ENCODE measurements at regions not wholly inside any gene's neighbourhood (a gene's known extent, or its start where the extent isn't known, plus 50 kb on each side); places are given as distances from the start of the nearest gene placed in this dataset.

DNA sequence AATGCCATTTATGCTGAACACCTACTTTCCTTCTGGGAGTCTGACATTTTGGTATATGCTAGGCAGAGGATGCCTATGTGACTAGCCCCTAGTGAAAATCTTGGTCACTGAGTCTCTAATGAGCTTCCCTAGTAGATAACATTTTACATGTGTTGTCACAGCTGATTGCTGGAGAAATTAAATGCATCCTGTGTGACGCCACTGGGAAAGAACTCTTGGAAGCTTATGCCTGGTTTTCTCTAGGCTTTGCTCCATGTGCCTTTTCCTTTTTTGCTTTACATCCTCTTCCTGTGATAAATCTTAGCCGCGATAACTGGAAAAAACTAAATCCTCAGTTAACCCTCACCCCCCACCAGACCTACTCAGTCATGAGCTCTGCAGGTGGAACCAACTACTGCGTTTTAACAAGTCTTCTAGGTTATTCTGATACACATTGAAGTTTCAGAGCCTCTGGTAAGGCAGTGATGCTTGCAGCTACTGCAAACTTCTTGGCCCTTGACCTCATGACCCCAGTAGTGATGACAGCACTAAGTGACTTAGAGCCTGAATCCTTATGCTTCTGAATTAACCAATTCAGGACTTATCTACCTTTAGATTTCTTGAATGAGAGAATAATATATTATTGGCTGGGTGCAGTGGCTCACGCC lies 292.4 kb upstream of the SOX14 start:
- no peaks in the 10 kb centered on the region for H3K36me3 Mint-ChIP-seq
- H3K4me1 ChIP-seq (ENCODE audit: insufficient read depth, low read length): no peaks in the 10 kb centered on the region
- no peak for DNase-seq
- H3K4me1 Mint-ChIP-seq: no peaks in the 10 kb centered on the region
- H3K36me3 ChIP-seq (ENCODE audit: insufficient read depth, low read length): no peaks in the 10 kb centered on the region
- no peaks in the 10 kb centered on the region for H3K9me3 ChIP-seq (ENCODE audit: control insufficient read depth in 1 of 2, low read length in 2 of 2)
- H3K27ac Mint-ChIP-seq: no peak overlapping the region
- no peak overlapping the region for H3K4me3 ChIP-seq (ENCODE audit: low read length in 2 of 2)
- peaks cover 0 to 10% (median 2%) of the 10 kb centered on the region in 8 donors for H3K9me3 Mint-ChIP-seq
- CTCF ChIA-PET (ENCODE audit: partially characterized antibody): no interaction called here
- H3K27me3 Mint-ChIP-seq: no peaks in the 10 kb centered on the region
- H3K27me3 ChIP-seq (ENCODE audit: insufficient read depth, low read length): no peaks in the 10 kb centered on the region
- H3K27ac ChIP-seq (ENCODE audit: low read depth, low read length): no peak overlapping the region
- POLR2A ChIA-PET (ENCODE audit: partially characterized antibody): no interaction called here
- intact Hi-C loops (cut with micrococcal nuclease): no loop called here
- no peak overlapping the region for H3K4me3 Mint-ChIP-seq

DNA sequence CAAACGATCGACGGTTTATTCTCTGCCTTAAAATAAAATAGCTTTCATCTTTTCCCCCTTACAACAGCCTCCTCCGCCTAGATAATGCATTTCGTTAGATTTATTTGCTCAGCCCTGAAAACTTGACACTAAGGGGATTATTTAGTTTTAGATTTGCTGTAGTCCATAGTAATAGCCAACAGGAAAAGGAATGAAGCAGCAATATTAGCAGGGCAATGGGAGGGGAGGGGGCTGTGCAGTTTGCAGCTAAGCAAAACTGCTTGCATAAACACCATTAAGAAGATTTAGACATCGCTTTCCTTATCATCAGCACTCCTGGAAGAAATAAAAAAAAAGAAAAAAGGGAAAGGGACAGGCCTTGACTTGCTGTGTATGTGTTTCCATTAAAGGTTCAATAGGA lies 286.5 kb upstream of the SOX14 start:
- no peaks in the 10 kb centered on the region for H3K36me3 ChIP-seq (ENCODE audit: insufficient read depth, low read length)
- Mint-ChIP-seq H3K4me1 (no peaks in the 10 kb centered on the region), H3K4me3 (no peak overlapping the region), H3K27me3 (no peaks in the 10 kb centered on the region), H3K9me3 (peaks cover 0 to 20% (median 5%) of the 10 kb centered on the region in 8 donors), H3K36me3 (no peaks in the 10 kb centered on the region), H3K27ac (no peak overlapping the region)
- H3K27ac ChIP-seq (ENCODE audit: low read depth, low read length): no peak overlapping the region
- H3K9me3 ChIP-seq (ENCODE audit: control insufficient read depth in 1 of 2, low read length in 2 of 2): no peaks in the 10 kb centered on the region
- no peak overlapping the region for H3K4me3 ChIP-seq (ENCODE audit: low read length in 2 of 2)
- no peaks in the 10 kb centered on the region for H3K27me3 ChIP-seq (ENCODE audit: insufficient read depth, low read length)
- ChIA-PET POLR2A (ENCODE audit: partially characterized antibody) (no interaction called here), CTCF (ENCODE audit: partially characterized antibody) (no interaction called here)
- DNase-seq: no peak
- intact Hi-C loops (cut with micrococcal nuclease): no loop called here
- H3K4me1 ChIP-seq (ENCODE audit: insufficient read depth, low read length): no peaks in the 10 kb centered on the region

DNA sequence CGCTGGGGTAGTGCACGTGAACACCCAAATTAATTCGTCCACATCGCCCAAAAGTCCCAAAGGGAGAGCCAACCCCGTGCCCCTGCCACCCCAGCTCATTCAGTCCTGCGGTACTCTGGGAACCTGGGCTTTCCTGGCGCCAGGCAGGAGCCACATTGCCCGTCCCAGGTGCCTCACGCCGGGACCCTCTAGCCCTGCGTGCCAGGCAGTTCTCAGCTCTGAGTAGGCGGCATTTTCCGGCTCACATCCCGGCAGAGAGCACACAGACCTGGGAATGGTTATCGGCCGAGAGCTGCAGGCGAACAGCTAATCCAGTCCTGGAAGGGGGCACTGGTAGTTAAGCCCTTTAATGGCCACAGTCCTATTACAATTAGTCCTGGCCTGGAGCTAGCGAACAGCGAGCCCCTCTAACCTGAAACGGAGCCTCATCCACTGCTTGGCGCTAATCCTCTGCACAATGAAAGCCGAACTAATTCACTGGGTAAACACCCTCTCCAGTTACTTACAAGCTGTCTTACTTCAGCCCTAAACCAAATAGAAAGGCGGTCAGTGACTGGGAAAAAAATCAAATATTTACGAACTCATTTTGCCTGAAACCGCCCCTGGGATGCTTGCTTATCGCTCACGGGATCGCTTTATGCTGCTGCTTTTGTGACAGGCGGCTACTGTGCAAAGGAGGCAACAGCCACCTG lies 254.6 kb upstream of the SOX14 start:
- H3K4me3 ChIP-seq (ENCODE audit: low read length in 2 of 2): no peak overlapping the region
- no peaks in the 10 kb centered on the region for H3K36me3 Mint-ChIP-seq
- no peaks in the 10 kb centered on the region for H3K36me3 ChIP-seq (ENCODE audit: insufficient read depth, low read length)
- H3K27me3 Mint-ChIP-seq: no peaks in the 10 kb centered on the region
- ChIA-PET CTCF (ENCODE audit: partially characterized antibody) (no interaction called here), POLR2A (ENCODE audit: partially characterized antibody) (no interaction called here)
- no peak overlapping the region for H3K27ac ChIP-seq (ENCODE audit: low read depth, low read length)
- no peak overlapping the region for H3K27ac Mint-ChIP-seq
- no peaks in the 10 kb centered on the region for H3K9me3 ChIP-seq (ENCODE audit: control insufficient read depth in 1 of 2, low read length in 2 of 2)
- DNase-seq: no peak
- intact Hi-C loops (cut with micrococcal nuclease): no loop called here
- H3K4me3 Mint-ChIP-seq: no peak overlapping the region
- peaks cover 0 to 9% (median 4%) of the 10 kb centered on the region in 8 donors for H3K9me3 Mint-ChIP-seq
- H3K4me1 ChIP-seq (ENCODE audit: insufficient read depth, low read length): no peaks in the 10 kb centered on the region
- H3K27me3 ChIP-seq (ENCODE audit: insufficient read depth, low read length): no peaks in the 10 kb centered on the region
- H3K4me1 Mint-ChIP-seq: no peaks in the 10 kb centered on the region

DNA sequence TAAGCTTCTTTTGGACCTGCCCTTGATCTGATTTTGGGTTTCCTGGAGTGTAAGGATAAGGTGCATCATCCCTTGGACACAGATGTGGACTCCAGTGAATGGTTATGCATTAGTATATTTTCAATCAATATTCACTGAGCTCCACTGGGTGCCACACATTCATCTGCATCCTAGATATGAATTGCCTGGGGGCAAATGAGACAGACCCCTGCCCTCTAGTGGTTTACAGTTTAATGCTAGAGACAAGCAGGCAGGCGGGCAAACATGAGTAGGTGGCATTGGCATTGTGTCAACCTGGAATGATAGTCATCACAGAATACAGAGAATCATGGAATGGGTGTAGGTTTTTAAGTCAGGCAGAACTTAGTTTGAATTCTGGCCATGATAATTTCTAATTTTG lies 252.5 kb upstream of the SOX14 start:
- CTCF ChIA-PET (ENCODE audit: partially characterized antibody): no interaction called here
- H3K4me1 Mint-ChIP-seq: no peaks in the 10 kb centered on the region
- H3K9me3 ChIP-seq (ENCODE audit: control insufficient read depth in 1 of 2, low read length in 2 of 2): no peaks in the 10 kb centered on the region

GRCh38 chr3:137514853-137515252 lies 249.3 kb upstream of the SOX14 start:
- Histone ChIP-seq H3K27ac (ENCODE audit: low read depth, low read length) (no peak overlapping the region), H3K27me3 (ENCODE audit: insufficient read depth, low read length) (no peaks in the 10 kb centered on the region), H3K9me3 (ENCODE audit: control insufficient read depth in 1 of 2, low read length in 2 of 2) (no peaks in the 10 kb centered on the region), H3K4me3 (ENCODE audit: low read length in 2 of 2) (no peak overlapping the region), H3K36me3 (ENCODE audit: insufficient read depth, low read length) (no peaks in the 10 kb centered on the region), H3K4me1 (ENCODE audit: insufficient read depth, low read length) (no peaks in the 10 kb centered on the region)
- ChIA-PET CTCF (ENCODE audit: partially characterized antibody) (no interaction called here), POLR2A (ENCODE audit: partially characterized antibody) (no interaction called here)
- intact Hi-C loops (cut with micrococcal nuclease): no loop called here
- Mint-ChIP-seq H3K27ac (no peak overlapping the region), H3K27me3 (no peaks in the 10 kb centered on the region), H3K4me1 (no peaks in the 10 kb centered on the region), H3K36me3 (no peaks in the 10 kb centered on the region), H3K9me3 (peaks cover 0 to 5% (median 2%) of the 10 kb centered on the region in 8 donors), H3K4me3 (no peak overlapping the region)
- DNase-seq: no peak

More for the DNA sequence above, 252.5 kb upstream of the SOX14 start:
- H3K27me3 Mint-ChIP-seq: no peaks in the 10 kb centered on the region
- Histone ChIP-seq H3K4me3 (ENCODE audit: low read length in 2 of 2) (no peak overlapping the region), H3K27me3 (ENCODE audit: insufficient read depth, low read length) (no peaks in the 10 kb centered on the region), H3K27ac (ENCODE audit: low read depth, low read length) (no peak overlapping the region), H3K4me1 (ENCODE audit: insufficient read depth, low read length) (no peaks in the 10 kb centered on the region), H3K36me3 (ENCODE audit: insufficient read depth, low read length) (no peaks in the 10 kb centered on the region)
- no peak for DNase-seq
- POLR2A ChIA-PET (ENCODE audit: partially characterized antibody): no interaction called here
- H3K36me3 Mint-ChIP-seq: no peaks in the 10 kb centered on the region
- H3K9me3 Mint-ChIP-seq: peaks cover 0 to 6% (median 3%) of the 10 kb centered on the region in 8 donors
- intact Hi-C loops (cut with micrococcal nuclease): no loop called here
- H3K4me3 Mint-ChIP-seq: no peak overlapping the region
- no peak overlapping the region for H3K27ac Mint-ChIP-seq

DNA sequence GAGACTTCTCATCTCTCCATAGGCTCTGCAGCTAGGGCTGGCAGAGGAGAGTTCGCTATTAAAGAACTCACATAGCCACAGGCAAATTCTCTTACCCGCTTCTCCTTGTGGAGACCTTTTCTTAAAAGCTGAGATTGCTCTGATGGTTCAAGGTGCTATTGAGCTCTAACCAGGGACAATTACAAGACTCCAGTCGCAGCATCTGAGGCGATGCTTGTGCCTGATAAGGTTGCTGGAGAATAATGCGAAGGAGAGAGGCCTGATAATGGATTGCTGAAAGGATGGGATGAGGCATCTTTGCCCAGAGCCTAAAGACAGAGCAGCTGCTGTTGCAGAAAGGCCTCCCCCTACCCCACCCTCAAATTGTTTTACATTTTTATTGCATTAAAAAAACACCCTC lies 244.5 kb upstream of the SOX14 start:
- no peaks in the 10 kb centered on the region for H3K4me1 Mint-ChIP-seq
- CTCF ChIA-PET (ENCODE audit: partially characterized antibody): no interaction called here
- intact Hi-C loops (cut with micrococcal nuclease): no loop called here
- POLR2A ChIA-PET (ENCODE audit: partially characterized antibody): no interaction called here
- H3K4me3 Mint-ChIP-seq: no peak overlapping the region
- H3K36me3 Mint-ChIP-seq: no peaks in the 10 kb centered on the region
- Histone ChIP-seq H3K27ac (ENCODE audit: low read depth, low read length) (no peak overlapping the region), H3K9me3 (ENCODE audit: control insufficient read depth in 1 of 2, low read length in 2 of 2) (no peaks in the 10 kb centered on the region), H3K4me3 (ENCODE audit: low read length in 2 of 2) (no peak overlapping the region), H3K36me3 (ENCODE audit: insufficient read depth, low read length) (no peaks in the 10 kb centered on the region), H3K4me1 (ENCODE audit: insufficient read depth, low read length) (no peaks in the 10 kb centered on the region), H3K27me3 (ENCODE audit: insufficient read depth, low read length) (no peaks in the 10 kb centered on the region)
- H3K9me3 Mint-ChIP-seq: peaks cover 0 to 8% (median 2%) of the 10 kb centered on the region in 8 donors
- H3K27me3 Mint-ChIP-seq: no peaks in the 10 kb centered on the region
- DNase-seq: no peak
- H3K27ac Mint-ChIP-seq: no peak overlapping the region

GRCh38 chr3:137524751-137525150 lies 239.4 kb upstream of the SOX14 start:
- Histone ChIP-seq H3K4me1 (ENCODE audit: insufficient read depth, low read length) (no peaks in the 10 kb centered on the region), H3K27ac (ENCODE audit: low read depth, low read length) (no peak overlapping the region), H3K36me3 (ENCODE audit: insufficient read depth, low read length) (no peaks in the 10 kb centered on the region), H3K27me3 (ENCODE audit: insufficient read depth, low read length) (no peaks in the 10 kb centered on the region), H3K9me3 (ENCODE audit: control insufficient read depth in 1 of 2, low read length in 2 of 2) (no peaks in the 10 kb centered on the region), H3K4me3 (ENCODE audit: low read length in 2 of 2) (no peak overlapping the region)
- Mint-ChIP-seq H3K9me3 (peaks cover 0 to 12% (median 0%) of the 10 kb centered on the region in 8 donors), H3K4me3 (no peak overlapping the region), H3K4me1 (no peaks in the 10 kb centered on the region), H3K27ac (no peak overlapping the region), H3K27me3 (no peaks in the 10 kb centered on the region), H3K36me3 (no peaks in the 10 kb centered on the region)
- intact Hi-C loops (cut with micrococcal nuclease): no loop called here
- POLR2A ChIA-PET (ENCODE audit: partially characterized antibody): no interaction called here
- CTCF ChIA-PET (ENCODE audit: partially characterized antibody): no interaction called here
- no peak for DNase-seq

Measured in CD4-positive, alpha-beta memory T cell (primary cell).